Neutrophil (primary cell): ENCODE measurements at regions not wholly inside any gene's neighbourhood (a gene's known extent, or its start where the extent isn't known, plus 50 kb on each side); places are given as distances from the start of the nearest gene placed in this dataset.

Experiments
- H3K27ac ChIP-seq: fragments of 200-600 bp; sonication (generic); 2 replicates; pipeline ENCODE4 v1.5.1; 2016; ENCODE audit warnings: mild to moderate bottlenecking, moderate library complexity
- H3K27me3 ChIP-seq: fragments of 200-600 bp; sonication (generic); 2 replicates; pipeline ENCODE4 v1.6.0; 2016; ENCODE audit warnings: mild to moderate bottlenecking
- H3K36me3 ChIP-seq: fragments of 200-600 bp; sonication (generic); 2 replicates; pipeline ENCODE4 v1.5.1; 2017
- H3K4me1 ChIP-seq, 2 experiments: fragments of 200-600 bp in 1 of 2; sonication (generic) in 1 of 2; 1 replicate in 1 of 2; 2 replicates in 1 of 2; pipeline versions ENCODE4 v1.5.1 to v1.6.1; 2013 to 2016; ENCODE audit warnings: low read depth in 1 of 2, low read length in 1 of 2, mild to moderate bottlenecking in 1 of 2, moderate library complexity in 1 of 2; ENCODE audit not compliant: control insufficient read depth in 1 of 2, insufficient read depth in 1 of 2
- H3K4me3 ChIP-seq, 2 experiments: fragments of 200-600 bp in 1 of 2; sonication (generic) in 1 of 2; 1 replicate in 1 of 2; 2 replicates in 1 of 2; pipeline ENCODE4 v1.5.1; 2013 to 2016; ENCODE audit warnings: low read depth in 1 of 2, low read length in 1 of 2, mild to moderate bottlenecking in 1 of 2, moderate library complexity in 1 of 2
- H3K9me3 ChIP-seq: fragments of 200-600 bp; sonication (generic); 2 replicates; pipeline ENCODE4 v1.5.1; 2016
- CTCF ChIP-seq: fragments of 200-600 bp; sonication (generic); IDR thresholded peaks from 2 replicates; pipeline ENCODE4 v1.5.1; 2016; ENCODE audit warnings: antibody characterized with exemption

- no peaks in the 10 kb centered on the region for H3K27me3 ChIP-seq
- no peak overlapping the region for H3K4me3 ChIP-seq
- TF ChIP-seq CTCF = no peak
- no peaks in the 10 kb centered on the region for H3K4me1 ChIP-seq
- H3K36me3 ChIP-seq = no peaks in the 10 kb centered on the region
- no peak overlapping the region for H3K27ac ChIP-seq
- no peaks in the 10 kb centered on the region for H3K9me3 ChIP-seq
Measured at GRCh38 chr20:12808006-12808567, 200.7 kb upstream of the SPTLC3 start.

- TF ChIP-seq CTCF = no peak
- H3K27ac ChIP-seq = no peak overlapping the region
- no peaks in the 10 kb centered on the region for H3K27me3 ChIP-seq
- H3K36me3 ChIP-seq = no peaks in the 10 kb centered on the region
- H3K9me3 ChIP-seq = no peaks in the 10 kb centered on the region
- H3K4me3 ChIP-seq = no peak overlapping the region
- no peaks in the 10 kb centered on the region for H3K4me1 ChIP-seq
Measured at GRCh38 chr20:12815231-12815768, 193.5 kb upstream of the SPTLC3 start.

GRCh38 chr20:12815778-12816408 lies 192.9 kb upstream of the SPTLC3 start:
- TF ChIP-seq CTCF = no peak
- no peaks in the 10 kb centered on the region for H3K9me3 ChIP-seq
- H3K27ac ChIP-seq = no peak overlapping the region
- H3K36me3 ChIP-seq = no peaks in the 10 kb centered on the region
- H3K4me3 ChIP-seq = no peak overlapping the region
- H3K4me1 ChIP-seq = no peaks in the 10 kb centered on the region
- no peaks in the 10 kb centered on the region for H3K27me3 ChIP-seq

GRCh38 chr20:12821249-12821648 lies 187.5 kb upstream of the SPTLC3 start:
- no peaks in the 10 kb centered on the region for H3K27me3 ChIP-seq
- no peaks in the 10 kb centered on the region for H3K36me3 ChIP-seq
- no peak overlapping the region for H3K4me3 ChIP-seq
- H3K9me3 ChIP-seq = no peaks in the 10 kb centered on the region
- no peak for TF ChIP-seq CTCF
- no peak overlapping the region for H3K27ac ChIP-seq
- H3K4me1 ChIP-seq = no peaks in the 10 kb centered on the region

- TF ChIP-seq CTCF = no peak
- Histone ChIP-seq H3K27me3 (no peaks in the 10 kb centered on the region), H3K4me1 (no peaks in the 10 kb centered on the region), H3K9me3 (no peaks in the 10 kb centered on the region), H3K4me3 (no peak overlapping the region), H3K36me3 (no peaks in the 10 kb centered on the region), H3K27ac (no peak overlapping the region)
Measured at GRCh38 chr20:12823734-12824133, 185.0 kb upstream of the SPTLC3 start.
